Naive thymus-derived CD8-positive, alpha-beta T cell (primary cell): ENCODE measurements at regions not wholly inside any gene's neighbourhood (a gene's known extent, or its start where the extent isn't known, plus 50 kb on each side); places are given as distances from the start of the nearest gene placed in this dataset.
"Not testable (repeated sequence)": the region's sequence is repeated elsewhere in the genome, so short reads cannot be mapped to it uniquely, and the experiment has no call there.

ENCODE experiments used
- ATAC-seq, 2 donors: fragments of 150-1000 bp; cut with Tn5 transposase in 1 of 2; sonication (Bioruptor Pico), chemical (Tn5 transposase) in 1 of 2; 1 replicate in 1 of 2; 2 replicates in 1 of 2; pipeline ENCODE4 v1.10.0; 2021; ENCODE audit warnings: mild to moderate bottlenecking in 2 of 2, moderate library complexity in 2 of 2
- POLR2A ChIA-PET: fragments of 350-600 bp; sonication (Branson Sonifier 250); formaldehyde crosslinking; loops from one replicate; lab custom pipeline; 2021; ENCODE audit warnings: antibody characterized with exemption; lab: Charles Lee
- DNase-seq, 10 donors: peaks; one replicate each; pipeline versions ENCODE4 v3.0.0 to v3.0.0-alpha.2; 2020 to 2022
- H3K27ac Mint-ChIP-seq, 10 donors: one replicate each; pipeline ENCODE4 v1.8.0; 2020 to 2022; ENCODE audit warnings: mild to moderate bottlenecking in 10 of 10, mixed read lengths in 10 of 10, moderate library complexity in 4 of 10, inconsistent platforms in 1 of 10
- H3K27me3 Mint-ChIP-seq, 5 donors: one replicate each; pipeline ENCODE4 v1.8.0; 2021 to 2022; ENCODE audit warnings: mixed read lengths in 5 of 5
- H3K36me3 Mint-ChIP-seq, 3 donors: one replicate each; pipeline ENCODE4 v1.8.0; 2020 to 2022; ENCODE audit warnings: mixed read lengths in 3 of 3, mild to moderate bottlenecking in 2 of 3, inconsistent platforms in 1 of 3
- H3K4me1 Mint-ChIP-seq, 4 donors: one replicate each; pipeline ENCODE4 v1.8.0; 2021 to 2022; ENCODE audit warnings: mixed read lengths in 4 of 4
- H3K4me3 Mint-ChIP-seq, 10 donors: one replicate each; pipeline ENCODE4 v1.8.0; 2020 to 2022; ENCODE audit warnings: mild to moderate bottlenecking in 10 of 10, mixed read lengths in 10 of 10, moderate library complexity in 6 of 10, inconsistent platforms in 1 of 10
- H3K9me3 Mint-ChIP-seq, 9 donors: one replicate each; pipeline ENCODE4 v1.8.0; 2020 to 2022; ENCODE audit warnings: mixed read lengths in 9 of 9, mild to moderate bottlenecking in 3 of 9, inconsistent platforms in 1 of 9, moderate library complexity in 1 of 9

DNA sequence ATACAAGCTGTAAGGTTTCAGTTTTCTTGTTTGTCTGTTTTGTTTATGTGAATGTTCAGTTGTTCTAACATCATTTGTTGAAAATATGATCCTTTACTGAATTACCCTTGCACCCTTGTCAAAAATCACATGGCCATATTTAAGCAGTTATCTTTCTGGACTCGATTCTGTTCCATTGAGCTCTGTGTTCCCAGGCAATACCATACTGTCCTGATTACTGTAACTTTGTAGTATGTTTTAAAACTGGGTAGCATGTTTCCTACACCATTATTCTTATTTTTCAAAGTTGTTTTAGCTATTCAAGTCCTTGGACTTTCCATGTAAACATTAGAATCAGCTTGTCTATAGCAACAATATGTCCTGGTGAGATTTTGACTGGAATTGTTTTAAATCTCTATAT, 66.7 kb upstream of the PRSS3 start:
- POLR2A ChIA-PET: no interaction called here
- Mint-ChIP-seq H3K4me3 (no peak overlapping the region), H3K9me3 (peaks cover 0 to 18% (median 4%) of the 10 kb centered on the region in 9 donors), H3K4me1 (no peaks in the 10 kb centered on the region), H3K27me3 (peaks cover 5 to 19% (median 16%) of the 10 kb centered on the region in 5 donors), H3K27ac (no peak overlapping the region), H3K36me3 (peaks cover 0 to 13% (median 4%) of the 10 kb centered on the region in 3 donors)
- ATAC-seq (no peak), DNase-seq (no peak)

DNA sequence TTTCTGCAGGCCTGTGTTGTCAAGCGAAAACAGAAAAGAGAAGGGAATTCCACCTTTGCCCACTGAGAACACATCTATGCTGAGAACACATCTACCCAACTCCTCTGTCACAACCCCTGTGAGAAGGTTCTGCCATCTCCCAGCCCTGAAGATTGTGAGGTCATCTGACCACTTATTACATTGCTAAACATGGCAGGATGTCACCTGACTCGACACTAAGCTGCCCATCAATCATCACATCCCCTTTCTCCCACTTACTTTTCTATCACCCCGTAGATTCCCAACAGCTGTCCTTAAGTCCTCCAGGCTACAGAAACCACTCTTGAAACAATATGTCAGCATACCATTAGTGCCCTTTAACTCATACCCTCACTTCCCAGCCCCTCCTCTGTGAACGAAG, 64.2 kb upstream of the PRSS3 start:
- H3K27ac Mint-ChIP-seq: no peak overlapping the region
- no peak for DNase-seq
- peaks cover 0 to 8% (median 0%) of the 10 kb centered on the region in 3 donors for H3K36me3 Mint-ChIP-seq
- no peaks in the 10 kb centered on the region for H3K4me1 Mint-ChIP-seq
- no peak overlapping the region for H3K4me3 Mint-ChIP-seq
- peaks cover 3 to 29% (median 14%) of the 10 kb centered on the region in 5 donors for H3K27me3 Mint-ChIP-seq
- POLR2A ChIA-PET: no interaction called here
- ATAC-seq: no peak
- peaks cover 0 to 14% (median 2%) of the 10 kb centered on the region in 9 donors for H3K9me3 Mint-ChIP-seq

DNA sequence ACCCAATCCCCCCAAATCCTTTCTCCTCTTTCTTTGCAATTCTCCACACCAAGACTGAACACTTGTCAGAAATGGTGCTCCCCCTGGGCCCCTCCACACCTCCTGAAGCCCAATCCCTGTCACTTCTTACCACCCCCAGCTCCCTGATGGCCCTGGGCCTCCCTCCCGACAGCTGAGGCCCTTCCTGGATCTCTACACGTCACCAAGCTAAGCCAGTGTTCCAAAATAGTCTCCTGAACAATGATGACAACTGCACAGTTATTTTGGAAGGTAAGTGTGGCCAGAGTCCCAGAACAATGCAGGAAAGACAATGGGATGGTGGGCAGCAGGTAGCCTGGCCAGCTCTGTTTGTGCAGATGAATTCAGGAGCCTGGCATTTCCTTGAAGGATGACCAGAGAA, 63.7 kb upstream of the PRSS3 start:
- Mint-ChIP-seq H3K9me3 (peaks cover 0 to 14% (median 2%) of the 10 kb centered on the region in 9 donors), H3K27ac (no peak overlapping the region), H3K4me1 (no peaks in the 10 kb centered on the region), H3K27me3 (peaks cover 5 to 32% (median 17%) of the 10 kb centered on the region in 5 donors), H3K36me3 (peaks cover 0 to 8% (median 0%) of the 10 kb centered on the region in 3 donors), H3K4me3 (no peak overlapping the region)
- POLR2A ChIA-PET: no interaction called here
- DNase-seq (no peak), ATAC-seq (no peak)

DNA sequence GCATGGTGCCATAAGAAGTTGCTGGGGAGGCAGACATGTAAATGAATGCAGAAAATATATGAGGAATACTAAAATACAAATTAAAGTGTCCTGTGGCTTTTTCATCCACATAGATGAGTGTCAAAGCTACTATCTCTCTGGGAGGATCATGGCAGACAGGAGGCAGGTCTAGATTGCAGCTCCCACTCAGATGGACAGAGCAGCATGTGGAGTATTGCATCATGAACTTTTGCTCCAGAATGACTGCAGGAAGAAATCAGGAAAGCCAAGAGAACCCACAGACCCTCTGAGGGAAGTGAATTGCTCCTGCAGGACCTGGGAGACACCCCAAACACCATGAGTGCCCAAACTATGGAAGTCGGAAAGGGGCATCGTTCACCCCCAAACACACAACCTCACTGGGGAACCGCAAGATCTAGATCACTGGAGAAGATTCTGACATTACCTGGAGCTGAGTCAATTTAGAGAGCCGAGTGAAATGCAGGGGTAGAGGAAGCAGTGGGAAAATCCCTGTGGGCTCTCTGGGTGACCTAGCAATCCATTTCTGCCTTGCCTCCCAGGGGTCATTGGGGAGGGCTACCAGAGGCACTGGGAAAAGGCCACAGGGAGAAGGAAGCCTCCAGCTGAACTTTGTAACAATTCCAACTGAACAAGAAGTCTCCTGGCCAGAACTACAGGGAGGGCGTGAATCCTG, 61.0 kb upstream of the PRSS3 start:
- Mint-ChIP-seq H3K9me3 (peaks cover 0 to 14% (median 6%) of the 10 kb centered on the region in 9 donors), H3K27me3 (peaks cover 10 to 32% (median 20%) of the 10 kb centered on the region in 5 donors)
- H3K27ac Mint-ChIP-seq, POLR2A ChIA-PET, DNase-seq, H3K36me3 Mint-ChIP-seq, H3K4me1 Mint-ChIP-seq, H3K4me3 Mint-ChIP-seq, ATAC-seq: not testable (repeated sequence)

DNA sequence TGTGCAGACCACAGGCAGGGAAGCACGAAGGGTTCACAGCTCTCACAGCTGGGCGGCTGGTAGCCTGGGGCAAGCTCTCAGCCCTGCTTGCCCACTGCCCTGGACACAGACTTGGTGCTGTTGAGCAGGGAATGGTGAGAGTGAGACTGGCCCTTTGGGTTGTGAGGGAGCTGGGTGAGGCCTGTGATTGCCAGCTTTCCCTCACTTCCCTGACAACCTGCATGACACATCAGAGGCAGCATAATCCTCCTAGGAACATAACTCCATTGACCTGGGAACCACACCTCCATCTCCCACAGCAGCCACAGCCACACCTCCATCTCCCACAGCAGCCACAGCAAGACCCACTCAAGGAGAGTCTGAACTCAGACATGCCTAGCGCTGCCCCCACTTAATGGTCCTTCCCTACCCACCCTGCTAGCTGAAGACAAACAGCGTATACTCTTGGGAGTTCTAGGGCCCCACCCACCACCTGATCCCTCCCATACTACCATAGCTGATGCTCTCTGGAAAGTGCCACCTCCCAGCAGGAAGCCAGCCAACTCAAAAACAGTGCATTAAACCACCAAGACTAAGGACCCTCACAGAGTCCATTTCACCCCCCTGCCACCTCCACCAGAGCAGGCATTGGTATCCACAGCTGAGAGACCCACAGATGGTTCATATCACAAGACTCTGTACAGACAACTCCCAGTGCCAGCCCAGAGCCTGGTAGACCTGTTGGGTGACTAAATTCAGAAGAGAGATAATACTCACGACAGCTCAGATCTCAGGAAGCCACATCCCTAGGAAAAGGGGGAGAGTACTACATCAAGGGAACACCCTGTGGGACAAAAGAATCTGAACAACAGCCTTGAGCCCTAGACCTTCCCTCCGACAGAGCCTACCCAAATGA, 60.2 kb upstream of the PRSS3 start:
- POLR2A ChIA-PET, ATAC-seq, H3K4me3 Mint-ChIP-seq, DNase-seq, H3K4me1 Mint-ChIP-seq, H3K27ac Mint-ChIP-seq, H3K36me3 Mint-ChIP-seq: not testable (repeated sequence)
- H3K9me3 Mint-ChIP-seq: peaks cover 0 to 21% (median 12%) of the 10 kb centered on the region in 9 donors
- peaks cover 10 to 32% (median 21%) of the 10 kb centered on the region in 5 donors for H3K27me3 Mint-ChIP-seq

DNA sequence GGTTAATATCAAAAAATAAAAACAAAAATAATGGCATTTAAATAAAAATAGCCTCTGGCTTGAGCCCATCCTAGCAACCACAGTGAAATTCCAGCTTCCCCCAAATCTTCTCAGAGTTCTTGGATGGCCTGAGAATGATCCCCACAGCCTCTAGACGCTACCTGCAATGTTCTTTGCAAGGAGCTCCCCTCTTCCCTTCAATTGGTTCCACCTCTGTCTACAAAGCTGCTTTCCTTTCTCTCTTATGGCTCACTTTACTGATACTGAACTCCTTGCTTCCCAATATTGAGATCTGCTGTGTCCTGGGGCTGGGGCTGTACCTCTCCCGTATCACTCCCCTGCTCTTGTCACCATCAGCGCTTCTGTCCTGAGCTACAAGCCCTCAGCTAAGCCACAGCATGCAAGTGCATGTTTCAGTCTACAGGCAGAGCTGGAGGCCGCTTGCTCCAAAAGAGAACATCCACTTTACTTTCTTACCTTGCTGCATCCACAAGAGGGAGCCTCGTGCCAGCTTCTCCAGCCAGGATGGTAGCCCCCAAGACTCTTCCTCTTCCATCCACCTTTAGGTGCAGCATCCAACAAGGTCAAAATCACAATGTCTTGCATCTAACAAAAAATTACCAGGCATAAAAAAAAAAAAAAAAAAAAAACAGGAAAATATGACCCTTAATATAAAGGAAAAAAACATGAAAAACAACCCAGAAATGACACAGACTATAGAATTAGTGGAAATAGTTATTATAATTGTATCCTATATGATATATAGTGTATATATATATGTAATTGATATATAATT, 57.4 kb upstream of the PRSS3 start:
- peak overlapping the region in 1 of 10 donors; percentile 11 for H3K27ac Mint-ChIP-seq
- ATAC-seq (peak in 1 of 2 donors; percentile 36), DNase-seq (peak in 3 of 10 donors; percentile 15 to 29 (median 19))

DNA sequence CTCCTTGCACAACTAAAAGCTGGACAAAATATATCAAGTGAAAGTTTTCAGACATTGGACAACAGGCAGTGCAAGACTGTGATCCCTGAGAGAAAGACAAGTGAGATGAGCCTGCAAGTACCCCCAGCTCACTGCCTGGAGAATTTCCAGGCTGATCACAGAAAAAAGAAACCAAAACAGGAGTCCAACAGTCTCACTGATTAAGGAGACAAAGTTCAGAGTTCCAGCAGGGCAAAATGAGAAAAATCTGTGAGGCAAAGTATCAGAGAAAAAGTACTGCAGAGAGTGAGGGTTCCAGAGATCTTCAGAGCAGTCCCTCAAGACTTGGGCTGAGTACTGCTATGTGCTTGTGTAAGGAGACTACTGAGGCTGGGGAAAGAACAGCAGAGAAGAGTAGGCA, 56.0 kb upstream of the PRSS3 start:
- H3K36me3 Mint-ChIP-seq: peaks cover 0 to 23% (median 7%) of the 10 kb centered on the region in 3 donors
- H3K27ac Mint-ChIP-seq: peak overlapping the region in 1 of 10 donors; percentile 71
- no peak for ATAC-seq
- POLR2A ChIA-PET: no interaction called here
- no peak overlapping the region for H3K4me3 Mint-ChIP-seq
- H3K9me3 Mint-ChIP-seq: peaks cover 0 to 41% (median 17%) of the 10 kb centered on the region in 9 donors
- no peak for DNase-seq
- H3K27me3 Mint-ChIP-seq: peaks cover 9 to 18% (median 10%) of the 10 kb centered on the region in 5 donors
- H3K4me1 Mint-ChIP-seq: peaks cover 0 to 2% (median 0%) of the 10 kb centered on the region in 4 donors

More for the DNA sequence above, 57.4 kb upstream of the PRSS3 start:
- POLR2A ChIA-PET: interaction anchor here (0.7 kb wide), 1 partner anchor 622 kb away, joined by 4 read pairs; no protein-coding TSS in a partner anchor
- no peak overlapping the region for H3K4me3 Mint-ChIP-seq
- H3K9me3 Mint-ChIP-seq: peaks cover 0 to 29% (median 15%) of the 10 kb centered on the region in 9 donors
- peaks cover 0 to 2% (median 0%) of the 10 kb centered on the region in 4 donors for H3K4me1 Mint-ChIP-seq
- peaks cover 0 to 13% (median 7%) of the 10 kb centered on the region in 3 donors for H3K36me3 Mint-ChIP-seq
- peaks cover 10 to 23% (median 13%) of the 10 kb centered on the region in 5 donors for H3K27me3 Mint-ChIP-seq

DNA sequence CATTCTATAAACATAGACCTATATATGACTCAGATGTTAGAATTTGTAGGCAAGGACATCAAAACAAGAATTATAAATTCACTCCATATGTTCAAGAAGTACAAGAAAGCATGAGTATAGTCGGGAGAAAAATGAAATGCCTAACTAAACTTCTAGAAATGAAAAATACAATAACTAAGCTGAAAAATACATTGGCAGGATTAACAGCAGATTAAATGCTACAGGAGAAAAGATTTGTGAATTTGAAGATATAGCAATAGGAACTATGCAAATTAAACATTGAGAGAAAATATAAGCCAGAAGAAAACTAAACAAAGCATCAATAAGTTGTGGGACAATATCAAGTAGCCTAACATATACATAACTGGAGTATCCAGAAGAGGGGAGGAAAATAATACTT, 55.3 kb upstream of the PRSS3 start:
- Mint-ChIP-seq H3K27me3 (peaks cover 8 to 14% (median 10%) of the 10 kb centered on the region in 5 donors), H3K9me3 (peaks cover 0 to 41% (median 17%) of the 10 kb centered on the region in 9 donors), H3K4me3 (no peak overlapping the region), H3K36me3 (peaks cover 0 to 23% (median 7%) of the 10 kb centered on the region in 3 donors), H3K4me1 (peaks cover 0 to 2% (median 0%) of the 10 kb centered on the region in 4 donors), H3K27ac (no peak overlapping the region)
- DNase-seq: no peak
- no peak for ATAC-seq
- POLR2A ChIA-PET: no interaction called here

DNA sequence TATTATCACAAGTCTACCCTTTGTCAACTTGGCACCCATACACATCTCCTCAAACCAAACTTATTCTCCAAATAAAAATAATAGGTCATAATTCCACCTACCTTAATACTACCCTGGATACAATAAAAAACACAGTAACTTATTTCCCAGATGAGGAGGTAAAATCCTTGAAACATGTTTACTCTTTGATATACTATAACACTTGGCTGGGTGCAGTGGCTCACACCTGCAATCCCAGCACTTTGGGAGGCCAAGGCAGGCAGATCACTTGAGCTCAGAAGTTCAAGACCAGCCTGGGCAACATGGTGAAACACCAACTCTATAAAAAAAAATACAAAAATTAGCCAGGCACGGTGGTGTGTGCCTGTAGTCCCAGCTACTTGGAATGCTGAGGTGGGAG, 54.4 kb upstream of the PRSS3 start:
- Mint-ChIP-seq H3K9me3 (peaks cover 0 to 41% (median 17%) of the 10 kb centered on the region in 9 donors), H3K36me3 (peaks cover 0 to 23% (median 7%) of the 10 kb centered on the region in 3 donors), H3K27me3 (peaks cover 4 to 19% (median 7%) of the 10 kb centered on the region in 5 donors)
- POLR2A ChIA-PET, H3K4me3 Mint-ChIP-seq, ATAC-seq, H3K4me1 Mint-ChIP-seq, H3K27ac Mint-ChIP-seq, DNase-seq: not testable (repeated sequence)

DNA sequence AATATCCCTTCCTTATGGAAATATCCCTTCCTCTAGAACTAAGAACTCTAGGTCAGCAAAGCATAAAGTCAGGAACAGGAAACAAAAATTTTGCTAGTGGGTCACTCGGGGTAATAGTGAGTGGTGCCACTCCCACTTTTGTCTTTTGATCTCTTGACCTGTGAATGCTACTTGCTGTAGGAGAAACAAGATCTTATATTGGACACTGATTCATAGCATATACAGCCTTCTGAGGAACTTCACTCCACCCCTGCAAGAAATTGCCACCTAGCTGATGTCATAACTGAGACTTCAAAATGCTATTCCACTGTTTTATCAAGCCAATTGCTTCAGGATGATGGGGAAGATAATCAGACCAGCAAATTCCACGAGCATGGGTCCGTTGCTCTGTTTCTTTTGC, 53.3 kb upstream of the PRSS3 start:
- peaks cover 0 to 23% (median 7%) of the 10 kb centered on the region in 3 donors for H3K36me3 Mint-ChIP-seq
- H3K27ac Mint-ChIP-seq: no peak overlapping the region
- DNase-seq: no peak
- H3K27me3 Mint-ChIP-seq: peaks cover 0 to 19% (median 4%) of the 10 kb centered on the region in 5 donors
- ATAC-seq: no peak
- H3K9me3 Mint-ChIP-seq: peaks cover 0 to 41% (median 17%) of the 10 kb centered on the region in 9 donors
- POLR2A ChIA-PET: no interaction called here
- H3K4me1 Mint-ChIP-seq: peaks cover 0 to 4% (median 0%) of the 10 kb centered on the region in 4 donors
- H3K4me3 Mint-ChIP-seq: no peak overlapping the region

DNA sequence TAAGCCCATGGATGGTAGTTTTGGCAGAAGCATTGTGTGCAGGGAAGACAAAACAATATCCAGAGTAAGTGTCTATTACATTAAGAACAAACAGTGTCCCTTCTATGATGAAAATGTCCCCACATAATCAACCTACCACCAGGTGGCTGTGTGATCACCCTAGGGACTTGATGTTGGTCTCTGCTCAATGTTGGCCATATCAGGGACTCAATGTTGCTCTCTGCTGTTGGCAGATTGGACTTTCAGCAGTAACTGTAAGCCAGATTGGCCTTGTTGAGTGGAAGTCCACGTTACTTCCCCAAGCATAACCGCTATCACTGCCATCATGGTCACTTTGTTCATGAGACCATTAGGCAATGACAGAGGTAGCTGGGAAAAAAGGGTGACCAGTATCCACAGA, 52.8 kb upstream of the PRSS3 start:
- Mint-ChIP-seq H3K27me3 (peaks cover 0 to 19% (median 4%) of the 10 kb centered on the region in 5 donors), H3K4me3 (no peak overlapping the region), H3K27ac (no peak overlapping the region), H3K9me3 (peaks cover 0 to 41% (median 17%) of the 10 kb centered on the region in 9 donors), H3K4me1 (peaks cover 0 to 4% (median 0%) of the 10 kb centered on the region in 4 donors), H3K36me3 (peaks cover 0 to 23% (median 7%) of the 10 kb centered on the region in 3 donors)
- POLR2A ChIA-PET: no interaction called here
- DNase-seq (no peak), ATAC-seq (no peak)
